Tibial artery (tissue), 4 donors: ENCODE measurements at regions not wholly inside any gene's neighbourhood (a gene's known extent, or its start where the extent isn't known, plus 50 kb on each side); places are given as distances from the start of the nearest gene placed in this dataset.

Experiments used
- DNase-seq, 2 donors: peaks; one replicate each; pipeline ENCODE4 v3.0.0-alpha.2; 2019
- H3K27ac ChIP-seq, 2 donors: fragments of 200-600 bp; sonication (generic) in 1 of 2; 1 replicate in 1 of 2; 2 replicates in 1 of 2; pipeline ENCODE4 v1.5.1; 2018 to 2019; ENCODE audit warnings: mild to moderate bottlenecking in 1 of 2
- H3K27me3 ChIP-seq, 2 donors: fragments of 200-600 bp; sonication (generic) in 1 of 2; one replicate each; pipeline versions ENCODE4 v1.5.1 to v1.6.0; 2016 to 2019
- H3K36me3 ChIP-seq, 3 donors: fragments of 200-600 bp; sonication (generic) in 2 of 3; one replicate each; pipeline ENCODE4 v1.5.1; 2016 to 2019; ENCODE audit warnings: mild to moderate bottlenecking in 2 of 3
- H3K4me1 ChIP-seq, 4 donors: fragments of 200-600 bp; sonication (generic) in 2 of 4; 1 replicate in 3 of 4; 2 replicates in 1 of 4; pipeline ENCODE4 v1.5.1; 2016 to 2019
- H3K4me3 ChIP-seq, 2 donors: fragments of 200-600 bp; sonication (generic) in 1 of 2; 1 replicate in 1 of 2; 2 replicates in 1 of 2; pipeline ENCODE4 v1.5.1; 2018 to 2019; ENCODE audit warnings: mild to moderate bottlenecking in 2 of 2
- H3K9me3 ChIP-seq, 3 donors: fragments of 200-600 bp; sonication (generic) in 1 of 3; one replicate each; pipeline ENCODE4 v1.5.1; 2016 to 2019
- intact Hi-C: fragments of 100-400 bp; cut with DNase I; formaldehyde crosslinking; loops from one replicate; pipeline ENCODE4 v1.15.0; 2023; ENCODE audit warnings: low total_unique reads
- TF ChIP-seq, protein P1 (sequence below), 2 experiments: fragments of 200-600 bp in 1 of 2; fragments of 450-650 bp in 1 of 2; IDR thresholded peaks; one replicate each; pipeline ENCODE4 v1.5.1; 2017 to 2019; ENCODE audit warnings: antibody characterized with exemption in 2 of 2, mild to moderate bottlenecking in 1 of 2, moderate library complexity in 1 of 2

DNA sequence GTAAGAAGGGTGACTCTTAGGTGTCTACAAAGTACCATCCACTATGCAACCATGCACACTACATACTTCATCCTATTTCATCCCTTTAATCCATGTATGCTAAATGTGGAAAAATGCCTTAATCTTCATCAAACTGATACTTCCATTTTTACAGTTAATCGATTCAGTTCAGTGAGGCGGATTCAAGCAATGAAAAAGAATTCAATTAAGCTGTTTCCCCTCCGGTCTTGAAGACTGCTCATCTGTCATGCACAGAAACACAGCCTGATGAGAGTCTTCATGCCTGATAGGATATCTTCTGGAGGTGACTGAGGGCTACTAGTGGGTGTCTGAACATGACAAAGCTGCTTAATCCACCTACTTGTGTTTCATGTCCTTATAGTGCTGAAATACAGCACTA lies 270.6 kb upstream of the ALCAM start:
- intact Hi-C loops = no loop called here
- Histone ChIP-seq H3K9me3 (no peaks in the 10 kb centered on the region), H3K27me3 (no peaks in the 10 kb centered on the region), H3K4me1 (no peaks in the 10 kb centered on the region), H3K27ac (no peak overlapping the region), H3K4me3 (no peak overlapping the region), H3K36me3 (no peaks in the 10 kb centered on the region)
- DNase-seq = no peak
- TF ChIP-seq, protein P1, sequence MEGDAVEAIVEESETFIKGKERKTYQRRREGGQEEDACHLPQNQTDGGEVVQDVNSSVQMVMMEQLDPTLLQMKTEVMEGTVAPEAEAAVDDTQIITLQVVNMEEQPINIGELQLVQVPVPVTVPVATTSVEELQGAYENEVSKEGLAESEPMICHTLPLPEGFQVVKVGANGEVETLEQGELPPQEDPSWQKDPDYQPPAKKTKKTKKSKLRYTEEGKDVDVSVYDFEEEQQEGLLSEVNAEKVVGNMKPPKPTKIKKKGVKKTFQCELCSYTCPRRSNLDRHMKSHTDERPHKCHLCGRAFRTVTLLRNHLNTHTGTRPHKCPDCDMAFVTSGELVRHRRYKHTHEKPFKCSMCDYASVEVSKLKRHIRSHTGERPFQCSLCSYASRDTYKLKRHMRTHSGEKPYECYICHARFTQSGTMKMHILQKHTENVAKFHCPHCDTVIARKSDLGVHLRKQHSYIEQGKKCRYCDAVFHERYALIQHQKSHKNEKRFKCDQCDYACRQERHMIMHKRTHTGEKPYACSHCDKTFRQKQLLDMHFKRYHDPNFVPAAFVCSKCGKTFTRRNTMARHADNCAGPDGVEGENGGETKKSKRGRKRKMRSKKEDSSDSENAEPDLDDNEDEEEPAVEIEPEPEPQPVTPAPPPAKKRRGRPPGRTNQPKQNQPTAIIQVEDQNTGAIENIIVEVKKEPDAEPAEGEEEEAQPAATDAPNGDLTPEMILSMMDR (IDR thresholded peaks at IDR 0.05) = no peak

DNA sequence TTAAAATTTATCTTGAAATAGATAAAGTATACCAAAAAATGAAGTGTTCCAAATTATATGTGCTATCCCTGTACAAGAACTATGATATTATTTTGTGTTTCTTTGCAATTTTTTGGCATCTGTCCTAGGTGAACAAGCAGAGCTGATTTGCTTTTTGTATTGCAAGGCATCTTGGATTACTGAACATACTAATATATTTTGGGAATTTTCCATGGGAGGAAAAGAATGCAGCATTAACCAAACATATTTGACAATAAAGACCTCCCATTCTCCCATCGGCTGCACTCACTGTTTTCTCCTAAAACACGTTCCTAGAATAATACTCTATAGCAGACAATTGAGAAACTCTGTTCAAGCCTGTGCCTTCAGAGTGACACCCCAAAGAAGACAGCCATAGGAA lies 265.1 kb upstream of the ALCAM start:
- H3K4me3 ChIP-seq = no peak overlapping the region
- DNase-seq = no peak
- H3K27ac ChIP-seq = no peak overlapping the region
- H3K36me3 ChIP-seq = no peaks in the 10 kb centered on the region
- H3K9me3 ChIP-seq = no peaks in the 10 kb centered on the region
- intact Hi-C loops = no loop called here
- no peaks in the 10 kb centered on the region for H3K27me3 ChIP-seq
- TF ChIP-seq, protein P1 (IDR thresholded peaks at IDR 0.05) = no peak
- peaks cover 0 to 9% (median 0%) of the 10 kb centered on the region in 4 donors for H3K4me1 ChIP-seq

DNA sequence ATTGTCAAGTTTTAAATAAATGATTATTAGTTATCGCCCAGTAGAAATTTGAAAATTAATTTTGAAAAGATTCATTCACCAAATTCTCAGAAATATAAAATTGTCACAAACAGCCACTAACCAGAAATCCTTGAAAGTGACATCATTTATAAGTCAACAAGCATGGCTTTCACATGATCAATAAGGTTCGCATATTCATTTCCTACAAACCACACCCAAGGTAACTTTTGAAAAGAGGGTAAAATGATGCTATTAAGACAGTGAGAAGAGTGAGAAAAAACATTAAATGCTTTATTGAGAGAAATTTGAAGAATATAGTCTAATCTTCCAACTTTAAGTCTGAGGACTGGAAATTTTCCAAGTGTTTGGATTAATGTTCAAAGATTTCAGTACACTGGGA lies 263.6 kb upstream of the ALCAM start:
- Histone ChIP-seq H3K27me3 (no peaks in the 10 kb centered on the region), H3K4me1 (peaks cover 0 to 9% (median 0%) of the 10 kb centered on the region in 4 donors), H3K4me3 (no peak overlapping the region), H3K27ac (no peak overlapping the region), H3K9me3 (no peaks in the 10 kb centered on the region), H3K36me3 (no peaks in the 10 kb centered on the region)
- intact Hi-C loops = no loop called here
- TF ChIP-seq, protein P1 (IDR thresholded peaks at IDR 0.05) = no peak
- DNase-seq = no peak

DNA sequence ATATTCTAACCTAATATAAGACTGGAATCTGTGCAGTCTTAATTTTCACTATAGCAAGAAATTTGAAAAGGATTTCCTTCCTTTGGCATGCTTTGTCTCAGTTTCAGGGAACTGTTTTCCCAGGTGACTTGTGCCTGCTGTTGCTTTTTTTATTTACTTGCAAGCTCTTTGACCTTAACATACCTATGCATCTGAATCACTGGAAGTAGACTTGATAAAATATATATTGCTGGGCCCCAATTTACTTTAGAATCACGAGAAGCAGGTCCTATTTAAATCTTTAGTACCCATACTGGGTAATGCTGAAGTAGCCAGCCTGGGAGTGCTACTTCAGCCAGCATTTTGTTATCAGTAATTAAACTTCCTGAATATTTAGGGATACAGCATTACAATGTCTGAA lies 257.9 kb upstream of the ALCAM start:
- Histone ChIP-seq H3K4me1 (peaks cover 0 to 9% (median 0%) of the 10 kb centered on the region in 4 donors), H3K36me3 (no peaks in the 10 kb centered on the region), H3K27me3 (no peaks in the 10 kb centered on the region), H3K27ac (no peak overlapping the region), H3K4me3 (no peak overlapping the region), H3K9me3 (peaks cover 0 to 6% (median 0%) of the 10 kb centered on the region in 3 donors)
- TF ChIP-seq, protein P1 (IDR thresholded peaks at IDR 0.05) = no peak
- DNase-seq = no peak
- intact Hi-C loops = no loop called here

DNA sequence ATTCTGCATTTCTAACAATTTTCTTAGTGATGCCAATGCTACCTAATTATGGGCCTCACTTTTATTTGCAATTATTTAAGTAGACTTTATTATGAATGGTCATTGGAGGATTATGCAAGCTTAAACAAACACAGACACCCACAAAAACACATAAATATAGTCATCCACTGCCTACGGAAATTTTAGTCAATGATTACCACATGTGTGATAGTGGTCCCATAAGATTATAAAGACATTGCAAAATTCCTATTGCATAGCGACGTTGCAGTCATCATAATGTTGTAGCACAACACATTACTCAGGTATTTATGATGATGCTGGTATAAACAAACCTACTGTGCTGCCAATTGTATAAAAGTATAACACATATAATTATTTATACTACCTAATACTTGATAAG lies 247.8 kb upstream of the ALCAM start:
- TF ChIP-seq, protein P1 (IDR thresholded peaks at IDR 0.05) = no peak
- no peak for DNase-seq

DNA sequence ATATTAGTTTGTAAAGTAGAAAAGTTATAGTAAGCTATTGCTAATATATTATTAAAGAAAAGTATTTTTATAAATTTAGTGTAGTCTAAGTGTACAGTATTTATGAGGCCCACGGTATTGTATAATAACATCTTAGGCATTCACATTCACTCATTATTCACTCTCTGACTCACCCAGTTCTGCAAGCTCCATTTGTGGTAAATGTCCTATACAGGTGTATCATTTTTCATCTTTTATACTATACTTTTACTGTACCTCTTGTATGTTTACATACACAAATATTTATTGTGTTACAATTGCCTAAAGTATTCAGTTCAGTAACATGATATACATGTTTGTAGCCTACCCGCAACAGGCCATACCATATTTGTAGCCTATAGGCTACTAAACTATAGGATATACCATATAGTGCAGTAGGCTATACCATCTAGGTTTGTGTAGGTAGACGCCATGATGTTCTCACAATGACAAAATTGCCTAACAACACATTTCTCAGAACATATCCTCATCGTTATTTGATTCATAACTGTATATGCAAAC lies 246.8 kb upstream of the ALCAM start:
- H3K36me3 ChIP-seq = no peaks in the 10 kb centered on the region
- TF ChIP-seq, protein P1 (IDR thresholded peaks at IDR 0.05) = no peak
- no peak overlapping the region for H3K4me3 ChIP-seq
- DNase-seq = no peak
- H3K4me1 ChIP-seq = no peaks in the 10 kb centered on the region
- H3K27ac ChIP-seq = no peak overlapping the region
- intact Hi-C loops = no loop called here
- no peaks in the 10 kb centered on the region for H3K27me3 ChIP-seq
- H3K9me3 ChIP-seq = no peaks in the 10 kb centered on the region

More for the DNA sequence above, 247.8 kb upstream of the ALCAM start:
- Histone ChIP-seq H3K4me3 (no peak overlapping the region), H3K9me3 (no peaks in the 10 kb centered on the region), H3K36me3 (no peaks in the 10 kb centered on the region), H3K27ac (no peak overlapping the region), H3K27me3 (no peaks in the 10 kb centered on the region), H3K4me1 (no peaks in the 10 kb centered on the region)
- intact Hi-C loops = no loop called here
